IPS-15b (cell line): ENCODE measurements at regions not wholly inside any gene's neighbourhood (a gene's known extent, or its start where the extent isn't known, plus 50 kb on each side); places are given as distances from the start of the nearest gene placed in this dataset.

ENCODE experiments used
- H3K27me3 ChIP-seq: one replicate; pipeline ENCODE4 v1.6.1; 2013; ENCODE audit warnings: low read length; ENCODE audit not compliant: control insufficient read depth, insufficient read depth
- H3K36me3 ChIP-seq: one replicate; pipeline ENCODE4 v1.6.1; 2013; ENCODE audit warnings: low read length; ENCODE audit not compliant: control insufficient read depth, insufficient read depth
- H3K4me1 ChIP-seq: one replicate; pipeline ENCODE4 v1.6.1; 2013; ENCODE audit warnings: mild to moderate bottlenecking, low read length; ENCODE audit not compliant: control insufficient read depth, insufficient read depth
- H3K4me3 ChIP-seq: one replicate; pipeline ENCODE4 v1.5.1; 2013; ENCODE audit warnings: low read depth, low read length
- H3K9ac ChIP-seq: one replicate; pipeline ENCODE4 v1.6.1; 2013; ENCODE audit warnings: low read depth, mild to moderate bottlenecking, low read length
- H3K9me3 ChIP-seq: one replicate; pipeline ENCODE4 v1.6.1; 2013; ENCODE audit warnings: mild to moderate bottlenecking, low read length; ENCODE audit not compliant: control insufficient read depth, insufficient read depth

DNA sequence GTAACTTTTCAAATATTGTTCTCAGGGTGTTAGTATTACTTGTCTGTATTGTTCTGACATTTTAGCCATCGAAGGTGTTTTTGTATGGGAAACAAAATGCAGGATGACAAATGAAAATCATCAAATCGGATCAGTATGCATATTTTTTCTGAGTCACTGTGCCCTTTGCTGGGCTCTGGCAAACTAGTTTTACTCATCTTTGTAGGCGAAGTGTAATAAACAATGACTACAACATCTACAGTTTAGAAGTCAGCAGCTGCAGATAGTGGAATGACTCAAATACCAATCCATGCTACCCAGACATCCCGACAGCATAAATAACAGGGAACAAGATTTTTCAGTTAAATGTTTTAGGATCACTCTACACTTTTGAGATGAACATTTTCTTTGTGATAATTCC lies 557.3 kb upstream of the TENM3 start:
- peaks cover 9% of the 10 kb centered on the region for H3K4me1 ChIP-seq

GRCh38 chr4:181687116-181687515 lies 556.1 kb upstream of the TENM3 start:
- no peak overlapping the region for H3K4me3 ChIP-seq
- H3K9ac ChIP-seq = no peak overlapping the region
- peaks cover 9% of the 10 kb centered on the region for H3K4me1 ChIP-seq
- no peaks in the 10 kb centered on the region for H3K9me3 ChIP-seq
- H3K27me3 ChIP-seq = no peaks in the 10 kb centered on the region
- no peaks in the 10 kb centered on the region for H3K36me3 ChIP-seq

More for the DNA sequence above, 557.3 kb upstream of the TENM3 start:
- Histone ChIP-seq H3K27me3 (no peaks in the 10 kb centered on the region), H3K4me3 (no peak overlapping the region), H3K9ac (no peak overlapping the region), H3K36me3 (no peaks in the 10 kb centered on the region), H3K9me3 (no peaks in the 10 kb centered on the region)

GRCh38 chr4:181688432-181688831 lies 554.8 kb upstream of the TENM3 start:
- no peak overlapping the region for H3K4me3 ChIP-seq
- no peaks in the 10 kb centered on the region for H3K36me3 ChIP-seq
- H3K4me1 ChIP-seq = peaks cover 9% of the 10 kb centered on the region
- H3K27me3 ChIP-seq = no peaks in the 10 kb centered on the region
- H3K9ac ChIP-seq = no peak overlapping the region
- no peaks in the 10 kb centered on the region for H3K9me3 ChIP-seq

DNA sequence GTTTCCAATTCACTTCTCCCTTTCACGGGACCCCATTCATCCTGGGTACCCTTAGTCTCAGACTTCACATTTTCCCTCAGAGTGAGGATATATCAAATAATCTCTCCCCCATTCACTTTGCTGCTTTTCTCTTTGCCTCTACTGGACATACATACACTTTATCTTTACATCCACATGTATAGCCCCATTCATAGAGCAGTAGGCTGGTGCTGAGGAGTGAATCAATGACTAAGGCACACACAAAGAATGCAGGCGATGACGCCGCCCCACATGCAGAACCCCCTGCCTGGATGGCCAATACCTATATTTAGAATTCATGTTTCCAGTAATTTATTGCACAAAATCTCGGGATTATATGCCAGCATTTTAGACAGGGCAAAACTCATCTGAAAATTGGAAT lies 554.3 kb upstream of the TENM3 start:
- Histone ChIP-seq H3K9ac (no peak overlapping the region), H3K4me3 (no peak overlapping the region), H3K36me3 (no peaks in the 10 kb centered on the region), H3K27me3 (no peaks in the 10 kb centered on the region), H3K4me1 (peaks cover 9% of the 10 kb centered on the region), H3K9me3 (no peaks in the 10 kb centered on the region)

GRCh38 chr4:181690498-181690897 lies 552.7 kb upstream of the TENM3 start:
- Histone ChIP-seq H3K9ac (no peak overlapping the region), H3K27me3 (no peaks in the 10 kb centered on the region), H3K36me3 (no peaks in the 10 kb centered on the region), H3K4me3 (no peak overlapping the region), H3K4me1 (peaks cover 9% of the 10 kb centered on the region), H3K9me3 (no peaks in the 10 kb centered on the region)

- no peak overlapping the region for H3K9ac ChIP-seq
- H3K36me3 ChIP-seq = no peaks in the 10 kb centered on the region
- H3K27me3 ChIP-seq = no peaks in the 10 kb centered on the region
- peaks cover under 1% of the 10 kb centered on the region for H3K4me1 ChIP-seq
- H3K4me3 ChIP-seq = no peak overlapping the region
- no peaks in the 10 kb centered on the region for H3K9me3 ChIP-seq
These were observed 550.2 kb upstream of the TENM3 start for GRCh38 chr4:181692965-181693364.

GRCh38 chr4:181693517-181693916 lies 549.7 kb upstream of the TENM3 start:
- no peaks in the 10 kb centered on the region for H3K27me3 ChIP-seq
- no peaks in the 10 kb centered on the region for H3K9me3 ChIP-seq

GRCh38 chr4:181698221-181698620 lies 545.0 kb upstream of the TENM3 start:
- H3K9me3 ChIP-seq = no peaks in the 10 kb centered on the region
- no peaks in the 10 kb centered on the region for H3K4me1 ChIP-seq
- no peak overlapping the region for H3K4me3 ChIP-seq
- no peaks in the 10 kb centered on the region for H3K36me3 ChIP-seq
- no peak overlapping the region for H3K9ac ChIP-seq
- H3K27me3 ChIP-seq = no peaks in the 10 kb centered on the region

More at GRCh38 chr4:181693517-181693916, 549.7 kb upstream of the TENM3 start:
- H3K4me1 ChIP-seq = no peaks in the 10 kb centered on the region
- H3K4me3 ChIP-seq = no peak overlapping the region
- no peak overlapping the region for H3K9ac ChIP-seq
- no peaks in the 10 kb centered on the region for H3K36me3 ChIP-seq

GRCh38 chr4:181701214-181701613 lies 542.0 kb upstream of the TENM3 start:
- no peaks in the 10 kb centered on the region for H3K4me1 ChIP-seq
- H3K36me3 ChIP-seq = no peaks in the 10 kb centered on the region
- H3K27me3 ChIP-seq = no peaks in the 10 kb centered on the region
- no peak overlapping the region for H3K4me3 ChIP-seq
- no peak overlapping the region for H3K9ac ChIP-seq
- no peaks in the 10 kb centered on the region for H3K9me3 ChIP-seq

- Histone ChIP-seq H3K4me3 (no peak overlapping the region), H3K9ac (no peak overlapping the region), H3K27me3 (no peaks in the 10 kb centered on the region), H3K4me1 (no peaks in the 10 kb centered on the region), H3K36me3 (no peaks in the 10 kb centered on the region), H3K9me3 (no peaks in the 10 kb centered on the region)
These were observed 541.3 kb upstream of the TENM3 start for GRCh38 chr4:181701894-181702293.

DNA sequence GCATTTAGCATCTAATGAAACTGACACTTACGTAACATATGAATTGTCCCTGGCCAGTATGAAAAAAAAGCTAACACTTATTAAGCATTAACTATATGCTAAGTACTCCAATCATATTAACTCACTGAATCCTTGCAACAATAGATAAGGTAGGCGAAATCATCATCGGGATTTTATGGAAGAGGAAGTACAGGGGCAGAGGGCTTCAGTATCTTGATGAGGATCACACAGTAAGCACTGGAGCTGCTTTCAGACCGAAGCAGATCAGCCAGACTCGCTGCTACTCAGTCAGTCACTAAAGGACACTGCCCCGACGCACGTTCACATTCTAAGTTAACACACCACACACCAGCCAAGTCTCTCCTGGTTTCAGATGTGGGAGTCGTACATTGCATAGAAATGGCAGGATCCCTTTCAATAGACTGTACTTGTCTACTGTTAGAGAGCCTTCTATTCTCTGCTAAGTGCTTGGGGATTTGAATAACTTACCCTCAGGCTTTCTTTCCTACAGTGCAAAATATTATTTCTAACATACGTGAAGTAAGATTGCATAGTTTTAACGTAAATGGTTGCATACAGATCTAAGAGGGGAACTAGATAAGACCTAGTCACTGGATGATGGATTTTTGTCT lies 540.2 kb upstream of the TENM3 start:
- Histone ChIP-seq H3K27me3 (no peaks in the 10 kb centered on the region), H3K9ac (no peak overlapping the region), H3K36me3 (no peaks in the 10 kb centered on the region), H3K4me1 (no peaks in the 10 kb centered on the region), H3K9me3 (no peaks in the 10 kb centered on the region), H3K4me3 (no peak overlapping the region)

GRCh38 chr4:181710143-181710542 lies 533.1 kb upstream of the TENM3 start:
- no peaks in the 10 kb centered on the region for H3K9me3 ChIP-seq
- H3K27me3 ChIP-seq = no peaks in the 10 kb centered on the region
- no peak overlapping the region for H3K9ac ChIP-seq
- no peak overlapping the region for H3K4me3 ChIP-seq
- no peaks in the 10 kb centered on the region for H3K36me3 ChIP-seq
- H3K4me1 ChIP-seq = no peaks in the 10 kb centered on the region
